ENCODE measurements at regions not wholly inside any gene's neighbourhood (a gene's known extent, or its start where the extent isn't known, plus 50 kb on each side); places are given as distances from the start of the nearest gene placed in this dataset.

DNA sequence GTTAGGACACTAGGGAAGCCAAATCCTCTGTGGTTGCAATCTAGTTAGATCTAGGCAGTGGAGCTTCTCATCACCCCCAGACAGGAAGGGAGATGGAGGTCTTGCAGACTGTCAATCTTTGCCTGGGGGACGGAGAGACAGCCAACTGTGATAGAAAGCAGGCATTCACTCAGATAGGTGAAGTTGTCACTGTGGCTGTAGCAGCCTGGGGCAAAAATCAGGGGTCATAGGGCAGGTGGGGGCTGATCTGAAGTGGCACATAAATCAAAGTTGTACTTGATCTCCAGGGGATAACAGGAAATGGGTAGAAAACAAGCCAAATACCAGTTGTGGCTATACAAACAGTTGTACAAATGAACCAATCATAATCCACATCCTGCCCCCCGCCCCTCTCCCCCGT is 620.9 kb upstream of the USP24 start:
- no peak for DNase-seq

DNA sequence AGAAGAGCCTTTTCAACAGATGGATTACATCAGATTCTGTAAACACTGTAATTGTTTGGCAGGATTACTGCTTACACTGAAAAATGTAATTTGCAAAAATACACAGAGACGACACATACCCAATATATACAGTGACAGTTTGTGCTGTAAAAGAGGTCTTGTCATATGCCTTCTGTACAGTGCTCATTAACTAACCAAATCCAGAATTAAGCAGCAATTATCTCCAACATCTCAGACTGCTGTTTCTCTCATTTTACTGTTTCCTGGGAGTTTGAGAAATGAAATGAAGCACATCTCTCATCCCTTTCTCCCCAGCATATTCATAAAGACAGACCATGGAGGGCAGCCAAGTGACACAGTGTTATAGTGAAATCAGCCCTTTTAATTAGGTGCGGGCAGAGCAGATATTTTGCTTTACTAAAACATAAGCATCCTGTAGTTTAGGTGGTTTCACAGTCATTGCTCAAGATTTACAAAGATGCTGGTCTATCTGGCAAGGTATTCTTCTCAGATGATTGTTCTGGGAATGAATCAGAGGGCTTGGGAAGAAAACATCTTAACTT is 618.4 kb upstream of the USP24 start:
- DNase-seq, result no peak

DNA sequence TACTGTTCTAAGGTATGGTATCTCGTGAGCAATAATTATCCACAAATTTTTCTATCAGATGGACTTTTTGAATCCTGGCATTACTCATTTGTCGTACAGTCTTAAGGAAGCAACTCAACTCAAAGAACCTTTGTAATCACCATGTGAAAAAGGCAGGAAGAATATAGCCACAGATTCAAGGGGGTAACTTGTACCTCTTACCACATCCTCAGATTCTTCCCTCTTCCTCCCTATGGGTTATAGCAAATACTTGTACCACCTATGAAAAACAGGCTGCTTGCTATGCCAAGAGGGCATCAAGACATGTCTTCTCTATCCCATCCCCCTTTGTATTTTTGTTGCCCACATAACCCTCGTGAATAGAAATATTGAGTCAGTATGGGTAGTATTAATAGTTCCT is 616.6 kb upstream of the USP24 start:
- DNase-seq, result no peak

DNA sequence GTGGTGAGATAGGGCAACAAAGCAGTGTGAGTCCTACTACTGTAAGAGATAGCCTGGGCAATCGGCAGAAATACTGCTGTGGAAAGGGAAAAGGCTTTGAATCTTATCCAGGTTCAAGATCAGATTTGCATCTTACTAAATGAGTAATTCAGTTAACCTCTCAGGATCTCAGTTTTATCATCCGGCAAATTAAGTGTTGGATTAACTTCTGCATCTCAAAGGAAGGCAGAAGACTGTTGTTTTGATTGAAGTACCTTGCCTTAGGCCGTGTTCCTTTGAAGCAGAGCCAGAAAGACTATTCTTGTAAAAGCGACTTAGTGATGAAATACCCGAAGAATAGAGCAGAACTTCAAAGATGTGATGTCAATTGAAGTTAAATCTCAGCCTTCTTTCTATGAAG is 612.9 kb upstream of the USP24 start:
- DNase-seq, result no peak

DNA sequence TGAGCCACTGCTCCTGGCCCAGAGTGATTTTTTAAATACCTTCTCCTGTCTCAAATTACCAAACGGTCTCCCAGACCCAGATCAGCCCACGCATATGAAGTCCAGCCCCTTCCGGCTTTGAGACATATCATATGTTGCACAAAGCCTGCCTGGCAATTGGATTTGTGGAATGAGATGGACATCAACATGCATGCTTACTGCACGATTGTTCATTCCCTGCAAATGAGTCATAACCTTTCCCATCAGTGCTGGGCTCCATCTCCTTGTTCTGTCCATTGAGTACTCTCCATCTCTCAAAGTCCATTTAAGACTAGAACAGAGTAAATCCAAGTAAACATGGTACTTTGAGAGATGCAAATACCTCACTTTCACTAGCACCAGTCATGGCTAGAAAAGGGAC is 612.2 kb upstream of the USP24 start:
- DNase-seq, result no peak

DNA sequence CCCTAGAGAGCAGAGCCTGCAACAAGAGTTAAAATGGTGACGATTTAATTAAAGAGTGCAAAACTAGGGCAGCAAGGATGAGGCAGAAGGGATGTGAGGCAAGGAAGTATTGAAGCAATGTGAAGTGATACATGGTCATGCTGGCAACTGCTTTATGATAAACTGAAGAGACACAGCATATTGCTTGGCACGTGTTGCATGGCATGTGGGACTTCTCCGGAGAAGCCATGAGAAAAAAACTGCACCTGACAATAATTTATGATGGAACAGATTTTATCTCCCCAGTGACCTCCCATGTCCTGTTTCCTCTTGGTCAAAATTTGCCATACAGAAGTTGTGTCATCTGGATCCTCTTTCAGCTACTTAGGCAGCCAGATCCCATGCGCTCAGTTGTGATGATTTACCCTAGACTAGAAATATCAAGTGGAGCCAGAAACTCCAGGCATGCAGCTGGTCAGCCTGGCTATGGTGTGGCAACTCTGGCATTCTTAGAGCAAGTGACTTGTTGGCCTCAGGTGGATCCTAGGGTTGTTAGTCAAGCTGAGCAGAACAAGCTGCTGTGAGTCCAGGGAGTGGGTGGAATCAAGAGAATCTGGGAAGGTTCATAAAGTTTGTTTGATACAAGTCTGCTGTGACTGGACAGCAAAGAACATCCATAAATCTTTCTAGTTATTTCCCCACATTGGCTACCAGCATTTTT is 611.4 kb upstream of the USP24 start:
- DNase-seq, result no peak

DNA sequence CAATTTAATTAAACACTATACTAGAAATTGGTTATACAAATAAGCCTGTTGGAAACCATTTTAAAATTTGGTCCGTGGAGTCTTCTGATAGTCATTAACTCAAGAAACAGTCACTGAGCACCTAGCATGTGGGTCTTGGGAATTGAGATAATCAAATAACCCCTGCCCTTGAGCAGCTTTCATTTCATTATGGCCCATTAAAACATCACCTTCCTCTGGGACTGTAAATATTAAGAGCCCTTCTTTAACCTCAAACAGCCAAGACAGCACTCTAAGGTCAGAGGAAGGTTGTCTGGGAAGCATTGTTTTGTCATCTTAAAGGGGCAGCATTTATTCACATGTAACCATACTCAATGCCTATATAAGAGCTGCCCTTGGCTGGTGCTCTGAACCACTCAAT is 610.3 kb upstream of the USP24 start:
- no peak for DNase-seq

DNA sequence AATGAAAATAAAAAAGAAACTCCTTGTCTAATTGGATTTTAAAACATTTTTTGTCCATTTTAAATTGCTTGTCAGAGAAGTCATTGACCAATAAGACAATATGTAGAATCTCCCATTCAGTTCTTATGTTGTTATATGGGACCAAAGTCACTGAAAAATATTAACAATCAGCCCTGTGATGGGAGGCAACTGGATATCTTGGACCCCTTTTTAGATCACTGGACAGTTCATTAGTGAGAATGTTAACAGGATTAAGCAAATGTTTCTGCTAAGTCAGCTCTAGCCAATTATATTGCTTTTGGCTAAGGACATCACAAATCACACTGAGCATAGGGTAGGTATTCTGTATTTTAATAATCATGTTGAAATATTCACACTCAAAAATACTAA is 609.1 kb upstream of the USP24 start:
- DNase-seq, result no peak

DNA sequence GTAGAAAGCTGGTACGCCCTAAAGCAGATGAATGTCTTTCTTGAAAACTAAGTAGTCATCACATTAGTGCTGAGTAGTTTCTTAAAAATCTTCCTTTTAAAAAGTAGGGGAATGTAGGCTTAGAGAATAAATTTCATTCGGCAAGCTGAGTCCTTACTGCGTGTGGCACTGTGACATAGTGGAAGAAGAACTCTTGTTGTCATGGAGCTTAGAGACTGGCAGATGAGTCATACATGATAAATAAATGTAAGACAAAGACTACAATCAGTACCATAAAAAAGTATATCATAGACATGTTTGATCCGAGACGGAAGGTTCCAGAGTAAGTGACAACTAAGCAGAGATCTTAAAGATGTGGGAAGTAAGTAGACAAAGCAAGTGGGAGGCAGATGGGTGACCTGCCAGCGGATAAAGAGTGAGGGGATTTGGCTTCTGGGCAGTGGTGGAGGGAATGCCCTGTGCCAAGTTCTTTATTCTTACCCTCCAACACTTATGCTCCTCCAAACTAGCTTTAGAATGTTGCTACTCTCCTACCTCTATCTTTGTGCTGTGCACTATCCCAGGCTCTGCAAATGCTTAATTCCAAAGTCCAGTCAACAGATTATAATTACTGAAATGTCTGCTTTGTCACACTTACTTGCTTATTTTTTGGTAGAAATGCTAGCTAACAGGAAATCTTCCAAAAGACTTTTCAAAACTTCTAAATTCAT is 608.5 kb upstream of the USP24 start:
- DNase-seq, result no peak

DNA sequence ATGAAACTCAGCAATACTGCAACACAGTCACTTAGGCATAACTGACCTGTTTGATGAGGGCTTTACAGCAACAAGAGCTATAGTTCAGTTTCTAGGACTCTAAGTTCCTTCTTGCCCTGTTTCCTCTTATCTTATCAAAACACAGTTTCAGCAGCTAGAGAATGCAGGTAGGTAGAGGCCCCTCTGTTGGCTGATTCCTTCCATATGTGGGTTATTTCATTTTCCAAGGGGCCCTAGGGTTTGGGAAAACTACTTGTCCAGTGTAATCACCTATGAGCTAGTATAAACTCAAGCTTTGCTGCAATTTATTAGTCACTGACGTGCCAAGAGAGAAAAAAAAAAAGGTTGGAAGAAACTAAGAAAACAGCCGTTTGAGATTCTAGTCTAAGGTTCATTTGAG is 607.7 kb upstream of the USP24 start:
- no peak for DNase-seq

DNA sequence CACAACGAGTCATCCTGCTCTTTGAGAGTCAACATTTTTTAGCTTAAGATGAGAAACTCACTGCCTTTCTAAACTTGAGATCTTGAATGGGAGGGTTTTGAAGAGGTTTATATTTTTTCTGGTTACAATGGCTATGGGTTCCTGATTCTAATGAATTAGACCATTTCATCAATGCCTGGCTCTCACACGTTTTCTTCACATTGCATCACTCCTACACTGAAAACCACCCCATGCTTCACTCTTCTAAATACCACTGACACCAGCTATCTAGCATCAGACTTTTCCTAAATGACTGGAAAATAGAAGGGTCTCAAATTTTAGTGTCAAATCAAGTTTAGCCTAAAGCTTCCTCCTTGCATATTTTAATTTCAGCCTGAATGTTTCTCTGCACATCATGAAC is 606.1 kb upstream of the USP24 start:
- no peak for DNase-seq

DNA sequence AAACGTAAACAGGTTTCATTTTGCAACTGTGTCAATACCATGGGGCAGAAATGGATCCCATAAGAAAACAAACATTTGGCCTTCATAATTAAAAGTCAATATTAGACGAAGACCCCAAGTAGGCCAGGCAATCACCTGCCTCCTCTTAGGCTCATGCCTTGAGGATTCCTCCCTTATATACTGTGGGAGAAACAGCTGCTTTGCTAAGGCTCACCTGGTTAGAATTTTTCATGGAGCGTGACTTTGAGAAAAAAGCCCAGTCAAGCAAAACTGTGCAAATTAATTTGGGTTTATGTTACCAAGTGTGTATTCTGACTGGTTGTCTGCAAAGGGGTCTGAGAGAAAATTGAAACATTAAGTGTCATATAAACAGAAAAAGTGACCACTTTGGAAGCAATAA is 605.3 kb upstream of the USP24 start:
- no peak for DNase-seq

DNA sequence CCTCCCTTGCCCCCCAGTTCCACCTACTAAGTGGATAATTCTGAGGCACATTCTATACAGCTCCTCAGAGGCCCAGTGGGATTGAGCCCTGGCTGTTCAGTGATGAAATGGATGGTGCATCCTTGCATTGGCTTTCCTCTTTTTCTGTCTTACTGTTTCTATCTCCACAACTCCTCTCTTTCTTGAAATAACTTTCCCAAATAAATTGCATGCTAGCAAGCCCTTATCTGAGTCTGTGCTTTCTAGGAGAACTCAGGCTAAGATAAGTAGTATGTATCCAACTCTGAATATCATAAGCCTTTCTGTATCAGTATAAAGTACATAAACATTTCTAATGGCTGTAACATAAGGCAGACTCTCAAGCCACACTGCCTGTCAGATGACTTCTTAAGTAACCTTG is 603.8 kb upstream of the USP24 start:
- no peak for DNase-seq

DNA sequence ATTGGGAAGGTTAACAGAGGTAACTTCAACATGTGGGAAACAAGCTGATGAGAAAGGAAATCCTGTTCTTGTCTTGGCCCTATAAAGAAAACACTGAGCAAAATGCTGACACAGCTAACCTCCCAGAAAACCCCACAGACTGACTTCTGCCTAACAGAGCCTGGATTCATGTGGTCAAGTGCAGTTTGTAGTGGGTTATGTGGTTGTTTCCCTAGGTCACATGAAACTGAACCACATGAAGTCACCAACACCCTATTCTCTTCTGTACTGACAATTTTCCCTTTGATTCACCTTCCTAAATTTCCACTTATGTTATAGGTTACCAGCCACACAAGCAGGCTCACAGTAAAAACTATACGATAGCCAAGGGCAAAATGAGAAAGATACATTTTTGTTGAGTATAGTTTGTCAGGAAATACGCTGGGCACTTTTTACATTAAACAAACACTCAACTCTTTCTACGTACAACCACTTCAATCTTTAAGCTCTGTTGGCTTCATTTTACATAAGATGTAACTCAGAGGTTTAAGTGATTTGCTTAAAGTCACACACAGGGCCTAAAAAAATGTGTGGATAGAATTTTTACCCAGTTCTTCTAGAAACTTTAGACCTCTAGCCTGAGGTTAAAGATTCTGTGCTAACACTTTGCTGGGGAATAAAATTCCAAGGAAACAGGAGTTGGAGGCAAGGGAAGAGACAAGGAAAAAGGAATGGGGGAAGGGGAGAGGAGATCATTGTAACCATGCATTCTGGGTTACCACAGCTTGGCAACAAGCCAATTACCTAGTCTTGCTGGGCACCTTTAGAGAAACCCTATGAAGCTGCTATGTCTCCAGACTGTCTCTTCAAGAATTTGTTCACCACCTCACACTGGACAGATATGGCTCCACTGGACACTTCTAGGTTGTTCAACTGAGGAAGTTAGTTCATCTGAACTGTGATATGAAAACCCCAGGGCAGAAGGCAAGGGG is 601.6 kb upstream of the USP24 start:
- DNase-seq, result no peak

DNA sequence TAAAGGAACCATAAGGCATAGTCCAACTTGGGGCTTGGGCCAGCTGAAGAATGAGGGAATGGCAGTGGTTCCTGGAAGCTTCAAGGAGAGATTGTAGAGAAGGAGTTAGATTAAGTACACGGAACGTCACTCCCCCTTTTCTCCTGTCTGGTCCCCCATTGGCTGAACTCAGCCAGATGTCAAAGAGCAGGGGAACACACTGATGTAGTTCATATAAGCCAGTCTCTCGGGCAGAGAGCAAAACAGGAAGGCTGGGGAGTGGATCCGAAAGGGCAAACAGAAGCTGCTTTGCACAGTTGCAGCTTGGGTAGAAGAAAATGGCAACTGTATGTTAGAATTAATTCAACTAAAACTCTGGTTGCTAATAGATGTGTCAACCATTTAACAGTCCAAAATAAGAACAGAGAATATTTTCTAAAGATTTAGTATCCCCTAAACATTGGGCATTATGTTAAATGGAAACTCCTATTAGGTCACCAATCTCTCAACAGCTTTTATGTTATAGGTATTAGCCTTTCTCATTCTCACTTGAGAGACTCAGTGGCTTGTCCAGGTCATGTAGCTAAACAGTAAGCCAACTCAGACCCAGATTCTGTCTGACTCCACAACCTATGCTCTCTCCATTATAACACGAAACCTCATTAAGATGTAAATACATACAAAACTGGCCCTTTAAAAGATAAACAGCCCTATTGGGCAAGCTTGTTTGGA is 600.7 kb upstream of the USP24 start:
- DNase-seq, result no peak

DNA sequence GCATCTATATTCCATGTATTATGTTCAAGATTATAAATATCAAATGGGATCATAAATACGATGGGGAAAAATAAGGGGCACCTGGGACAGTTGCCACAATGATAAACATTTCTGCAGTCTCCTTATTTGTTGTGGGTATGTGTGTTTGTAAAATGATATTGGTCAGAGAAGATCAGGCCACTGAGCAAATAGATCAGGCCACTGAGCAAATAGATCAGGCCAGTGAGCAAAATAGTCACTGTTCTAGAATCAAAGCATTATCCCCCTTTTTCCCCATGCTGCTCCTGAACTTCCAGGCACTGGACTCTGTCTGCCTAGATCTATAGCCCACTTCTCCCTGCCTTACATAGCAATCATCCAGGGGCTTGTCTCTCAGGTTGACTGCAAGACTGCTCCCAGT is 599.8 kb upstream of the USP24 start:
- DNase-seq, result no peak

DNA sequence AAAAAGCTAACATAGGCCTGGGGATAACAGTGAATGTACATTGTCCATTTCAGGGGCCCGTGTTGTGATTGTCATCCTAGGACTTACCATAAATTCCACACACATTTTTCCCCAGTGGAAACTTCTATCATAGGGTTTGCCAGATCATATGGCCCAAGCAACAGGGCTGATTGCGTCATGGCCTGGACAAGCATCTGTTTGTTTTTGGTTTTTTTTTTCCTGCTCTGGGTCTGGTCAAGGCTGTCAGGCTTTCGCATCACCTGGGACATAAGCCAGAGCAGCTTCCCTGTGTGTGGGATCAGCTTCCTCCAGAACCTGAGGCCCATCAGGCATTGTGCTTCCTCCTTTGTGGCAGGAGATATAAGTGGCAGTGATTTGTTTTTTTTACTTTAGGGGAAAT is 598.5 kb upstream of the USP24 start:
- DNase-seq, result no peak

DNA sequence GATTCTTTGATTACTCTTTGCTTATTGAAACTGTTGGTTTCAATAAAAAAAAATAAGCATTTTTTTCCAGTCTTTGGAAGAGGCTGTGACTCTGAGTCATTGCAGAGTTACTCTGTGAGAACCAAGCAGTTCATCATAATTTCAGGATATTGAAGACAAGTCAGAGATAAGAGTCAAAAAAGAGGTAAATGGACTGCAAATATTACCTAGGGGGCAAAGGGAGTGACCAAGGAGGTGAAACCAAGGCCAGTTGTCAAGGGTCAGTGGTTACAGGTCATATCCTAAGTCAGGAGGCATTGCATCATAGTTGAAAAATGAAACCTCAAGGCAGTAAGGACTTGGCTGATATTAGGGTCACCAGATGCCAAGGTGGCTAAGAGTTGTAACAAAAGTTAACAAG is 597.1 kb upstream of the USP24 start:
- no peak for DNase-seq

DNA sequence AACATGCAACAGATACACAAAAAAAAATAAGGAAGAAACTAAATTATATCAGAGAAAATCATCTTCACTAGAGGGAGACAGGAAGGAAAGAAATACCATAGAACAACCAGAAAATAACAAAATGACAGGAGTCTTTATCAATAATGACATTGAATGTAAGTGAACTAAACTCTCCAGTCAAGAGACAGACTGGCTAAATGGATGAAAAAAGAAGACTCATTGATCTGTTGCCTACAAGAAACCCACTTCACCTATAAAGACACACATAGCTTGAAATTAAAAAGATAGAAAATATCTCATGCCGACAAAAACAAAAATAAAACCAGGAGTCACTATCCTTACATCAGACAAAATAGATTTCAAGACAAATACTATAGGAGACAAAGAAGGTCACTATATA is 593.1 kb upstream of the USP24 start:
- no peak for DNase-seq

DNA sequence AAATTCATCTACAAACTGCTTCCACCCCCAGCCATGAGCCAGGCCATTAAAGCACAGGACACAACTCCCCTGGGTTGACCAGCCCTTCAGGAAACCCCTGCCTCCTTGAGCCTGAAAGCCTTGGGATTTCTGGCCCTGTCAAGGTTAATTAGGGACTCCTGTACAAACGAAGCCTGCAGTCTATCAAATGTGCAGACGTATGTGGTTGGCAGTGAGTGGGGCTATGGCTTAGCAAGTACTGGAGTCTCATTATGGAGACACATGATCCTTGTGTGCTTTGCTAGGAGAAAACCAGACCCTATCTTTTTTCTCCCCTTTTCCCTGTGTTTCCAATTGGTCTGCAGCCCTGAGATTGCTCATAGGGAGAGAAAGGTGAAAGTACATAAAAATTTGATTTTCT is 588.3 kb upstream of the USP24 start:
- DNase-seq, result no peak

DNA sequence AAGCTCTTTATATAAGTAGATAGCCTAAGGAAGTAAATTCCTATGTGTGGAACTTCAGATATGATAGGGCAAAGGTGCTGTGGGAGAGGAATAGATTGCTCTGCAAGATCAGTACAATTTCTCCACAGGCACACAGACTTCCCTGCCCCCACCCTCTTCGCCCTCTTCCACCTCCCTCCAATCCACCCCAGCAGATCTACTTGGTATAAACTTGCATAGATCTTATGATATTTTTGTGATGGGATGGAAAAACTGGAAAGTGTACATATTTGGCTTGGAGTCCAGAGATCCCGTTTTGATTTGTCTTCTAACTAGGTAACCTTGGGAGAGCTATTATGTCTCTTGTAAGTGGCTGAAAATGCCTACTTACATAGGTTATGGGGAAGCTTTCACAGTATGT is 586.3 kb upstream of the USP24 start:
- no peak for DNase-seq

DNA sequence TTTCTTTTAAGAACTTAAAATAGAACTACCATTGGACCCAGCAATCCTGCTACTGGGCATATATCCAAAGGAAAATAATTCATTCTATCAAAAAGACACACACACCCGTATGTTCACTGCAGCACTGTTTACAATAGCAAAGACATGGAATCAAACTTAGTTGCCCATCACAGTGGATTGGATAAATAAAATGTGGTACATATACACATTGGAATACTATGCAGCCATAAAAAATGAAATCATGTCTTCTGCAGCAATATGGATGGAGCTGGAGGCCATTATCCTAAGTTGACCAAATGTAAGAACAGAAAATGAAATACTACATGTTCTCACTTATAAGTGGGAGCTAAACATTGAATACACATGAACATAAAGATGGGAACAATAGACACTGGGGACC is 585.3 kb upstream of the USP24 start:
- no peak for DNase-seq

DNA sequence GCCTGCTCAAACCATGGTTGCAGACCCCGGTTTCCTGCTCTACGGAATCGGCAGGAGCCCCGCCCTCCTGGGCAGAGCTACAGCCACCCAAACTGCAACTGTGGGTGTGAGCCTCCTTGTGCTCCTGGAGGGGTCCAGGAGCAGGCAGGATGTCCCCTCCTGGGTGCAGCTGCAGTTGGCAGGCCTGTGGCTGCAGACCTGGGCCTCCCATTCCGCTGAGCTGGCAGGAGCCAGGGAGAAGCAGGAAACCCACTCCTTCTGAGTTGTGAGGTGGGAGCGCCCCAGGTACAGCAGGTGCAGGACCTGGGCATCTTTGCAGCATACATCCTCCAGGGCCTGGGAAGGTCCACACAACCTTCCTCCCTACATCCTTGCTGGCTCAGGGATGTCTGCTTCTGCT is 578.7 kb upstream of the USP24 start:
- DNase-seq, result no peak
